Trophoblast cell (in vitro differentiated cells and primary cell): ENCODE measurements at regions not wholly inside any gene's neighbourhood (a gene's known extent, or its start where the extent isn't known, plus 50 kb on each side); places are given as distances from the start of the nearest gene placed in this dataset.
"Not testable (repeated sequence)": the region's sequence is repeated elsewhere in the genome, so short reads cannot be mapped to it uniquely, and the experiment has no call there.

Source experiments
- DNase-seq, 2 donors: peaks; one replicate each; pipeline ENCODE4 v3.0.0-alpha.2; 2016
- H2AFZ ChIP-seq: 2 replicates; pipeline ENCODE4 v1.6.1; 2013; ENCODE audit warnings: low read length, moderate library complexity, mild to moderate bottlenecking; ENCODE audit not compliant: insufficient read depth, poor library complexity
- H2AK5ac ChIP-seq: 2 replicates; pipeline ENCODE4 v1.6.1; 2013; ENCODE audit warnings: mild to moderate bottlenecking, low read length
- H2BK120ac ChIP-seq: 2 replicates; pipeline ENCODE4 v1.6.1; 2013; ENCODE audit warnings: low read length, mild to moderate bottlenecking, moderate library complexity; ENCODE audit not compliant: insufficient read depth, poor library complexity
- H2BK12ac ChIP-seq: 2 replicates; pipeline ENCODE4 v1.6.1; 2013; ENCODE audit warnings: mild to moderate bottlenecking, low read length, moderate library complexity
- H2BK5ac ChIP-seq: 2 replicates; pipeline ENCODE4 v1.6.1; 2013; ENCODE audit warnings: low read length, low read depth, moderate library complexity, mild to moderate bottlenecking; ENCODE audit not compliant: poor library complexity
- H3K14ac ChIP-seq: 2 replicates; pipeline ENCODE4 v1.6.1; 2013; ENCODE audit warnings: mild to moderate bottlenecking, low read length
- H3K18ac ChIP-seq: 2 replicates; pipeline ENCODE4 v1.6.1; 2013; ENCODE audit warnings: mild to moderate bottlenecking, low read length
- H3K23ac ChIP-seq: 2 replicates; pipeline ENCODE4 v1.6.1; 2013; ENCODE audit warnings: low read length
- H3K27ac ChIP-seq: 2 replicates; pipeline ENCODE4 v1.5.1; 2013; ENCODE audit warnings: low read depth, mild to moderate bottlenecking, inconsistent platforms, low read length, moderate library complexity
- H3K27me3 ChIP-seq: 2 replicates; pipeline ENCODE4 v1.6.1; 2013; ENCODE audit warnings: inconsistent platforms, mild to moderate bottlenecking, low read length, moderate library complexity; ENCODE audit not compliant: insufficient read depth
- H3K36me3 ChIP-seq, 2 experiments: 1 replicate in 1 of 2; 2 replicates in 1 of 2; pipeline ENCODE4 v1.6.1; 2013; ENCODE audit warnings: low read length in 2 of 2, mild to moderate bottlenecking in 2 of 2, moderate library complexity in 1 of 2; ENCODE audit not compliant: insufficient read depth in 2 of 2, control insufficient read depth in 1 of 2
- H3K4ac ChIP-seq: 2 replicates; pipeline ENCODE4 v1.6.1; 2013; ENCODE audit warnings: low read depth, mild to moderate bottlenecking, low read length, moderate library complexity
- H3K4me1 ChIP-seq, 2 experiments: 1 replicate in 1 of 2; 2 replicates in 1 of 2; pipeline ENCODE4 v1.6.1; 2013; ENCODE audit warnings: low read length in 2 of 2, mild to moderate bottlenecking in 2 of 2, moderate library complexity in 1 of 2; ENCODE audit not compliant: insufficient read depth in 2 of 2, control insufficient read depth in 1 of 2
- H3K4me2 ChIP-seq: 2 replicates; pipeline ENCODE4 v1.6.1; 2013; ENCODE audit warnings: inconsistent platforms, mild to moderate bottlenecking, low read length, moderate library complexity
- H3K4me3 ChIP-seq: 2 replicates; pipeline ENCODE4 v1.5.1; 2013; ENCODE audit warnings: mild to moderate bottlenecking, low read depth, low read length, inconsistent platforms
- H3K79me1 ChIP-seq: one replicate; pipeline ENCODE4 v1.6.1; 2013; ENCODE audit warnings: low read length
- H3K79me2 ChIP-seq: 2 replicates; pipeline ENCODE4 v1.6.1; 2013; ENCODE audit warnings: low read length, mild to moderate bottlenecking; ENCODE audit not compliant: control insufficient read depth, insufficient read depth, poor library complexity
- H3K9ac ChIP-seq: 2 replicates; pipeline ENCODE4 v1.6.1; 2013; ENCODE audit warnings: mild to moderate bottlenecking, low read length
- H3K9me3 ChIP-seq: 2 replicates; pipeline ENCODE4 v1.6.1; 2013; ENCODE audit warnings: low read depth, mild to moderate bottlenecking, control low read depth, inconsistent platforms, low read length; ENCODE audit not compliant: insufficient read depth
- H4K12ac ChIP-seq: 2 replicates; pipeline ENCODE4 v1.6.1; 2013; ENCODE audit warnings: low read depth, mild to moderate bottlenecking, low read length, moderate library complexity
- H4K8ac ChIP-seq: 2 replicates; pipeline ENCODE4 v1.6.1; 2013; ENCODE audit warnings: low read depth, mild to moderate bottlenecking, low read length, moderate library complexity
- H4K91ac ChIP-seq: one replicate; pipeline ENCODE4 v1.6.1; 2013; ENCODE audit warnings: low read depth, mild to moderate bottlenecking, low read length, moderate library complexity
- WGBS: extraction: QIAGEN DNeasy Blood & Tissue Kit; methylation state at CpG from one replicate; pipeline ENCODE4 v1.1.7; 2013; ENCODE audit warnings: missing lambda C conversion rate; ENCODE audit not compliant: insufficient read length, insufficient coverage; ENCODE audit errors: extremely low coverage; 5-methylcytosine and 5-hydroxymethylcytosine counted together

DNA sequence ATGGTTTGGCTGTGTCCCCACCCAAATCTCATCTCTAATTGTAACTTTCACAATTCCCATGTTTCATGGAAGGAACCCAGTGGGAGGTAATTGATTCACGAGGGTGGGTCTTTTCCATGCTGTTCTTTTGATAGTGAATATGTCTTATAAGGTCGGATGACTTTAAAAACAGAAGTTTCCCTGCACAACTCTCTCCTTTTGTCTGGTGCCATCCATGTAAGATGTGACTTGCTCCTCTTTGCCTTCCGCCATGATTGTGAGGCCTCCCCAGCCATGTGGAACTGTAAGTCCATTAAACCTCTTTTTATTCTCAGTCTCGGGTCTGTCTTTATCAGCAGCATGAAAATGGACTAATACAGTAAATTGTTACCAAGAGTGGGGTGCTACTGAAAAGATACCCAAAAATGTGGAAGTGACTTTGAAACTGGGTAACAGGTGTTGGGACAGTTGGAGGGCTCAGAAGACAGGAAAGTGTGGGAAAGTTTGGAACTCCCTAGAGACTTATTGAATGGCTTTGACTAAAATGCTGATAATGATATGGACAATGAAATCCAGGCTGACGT, 251.4 kb upstream of the GK2 start:
- WGBS = no CpG with 5 or more reads among the region's 5 CpGs
- not testable (repeated sequence) for H3K14ac ChIP-seq, H2BK12ac ChIP-seq, H3K27ac ChIP-seq, H4K91ac ChIP-seq, H3K18ac ChIP-seq, H2AFZ ChIP-seq, H3K27me3 ChIP-seq, H3K4me3 ChIP-seq, H2BK120ac ChIP-seq, H3K79me2 ChIP-seq, H4K8ac ChIP-seq, H3K4me1 ChIP-seq, H3K9me3 ChIP-seq, H3K23ac ChIP-seq, H2AK5ac ChIP-seq, H3K9ac ChIP-seq, DNase-seq, H3K36me3 ChIP-seq, H3K79me1 ChIP-seq, H3K4me2 ChIP-seq, H3K4ac ChIP-seq, H2BK5ac ChIP-seq, H4K12ac ChIP-seq

DNA sequence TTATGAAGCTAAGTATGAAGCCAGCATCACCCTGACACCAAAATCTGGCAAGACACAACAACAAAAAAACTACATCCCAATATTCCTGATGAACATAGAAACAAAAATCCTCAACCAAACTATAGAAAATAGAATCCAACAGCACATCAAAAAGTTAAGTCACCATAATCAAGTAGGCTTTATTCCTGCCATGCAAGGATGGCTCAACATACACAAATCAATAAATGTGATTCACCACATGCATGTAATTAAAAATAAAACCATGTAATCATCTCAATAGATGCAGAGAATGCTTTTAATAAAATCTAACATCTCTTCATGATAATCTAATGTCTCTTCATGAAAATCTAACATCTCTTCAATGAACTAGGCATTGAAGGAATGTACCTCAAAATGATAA, 249.4 kb upstream of the GK2 start:
- no peaks in the 10 kb centered on the region for H3K4me1 ChIP-seq
- no peak overlapping the region for H3K14ac ChIP-seq
- no peak overlapping the region for H2BK120ac ChIP-seq
- H2AK5ac ChIP-seq = no peak overlapping the region
- H3K4me2 ChIP-seq = no peak overlapping the region
- H3K23ac ChIP-seq = no peak overlapping the region
- H2BK5ac ChIP-seq = no peak overlapping the region
- no peaks in the 10 kb centered on the region for H3K27me3 ChIP-seq
- H3K18ac ChIP-seq = no peak overlapping the region
- no peaks in the 10 kb centered on the region for H3K79me1 ChIP-seq
- H3K27ac ChIP-seq = no peak overlapping the region
- H3K4ac ChIP-seq = no peak overlapping the region
- H3K79me2 ChIP-seq = no peaks in the 10 kb centered on the region
- H3K36me3 ChIP-seq = no peaks in the 10 kb centered on the region
- no peak overlapping the region for H3K4me3 ChIP-seq
- H4K91ac ChIP-seq = no peak overlapping the region
- H3K9ac ChIP-seq = no peak overlapping the region
- no peak for DNase-seq
- H4K12ac ChIP-seq = no peak overlapping the region
- no peak overlapping the region for H2BK12ac ChIP-seq
- no peak overlapping the region for H2AFZ ChIP-seq
- no peak overlapping the region for H4K8ac ChIP-seq
- no peaks in the 10 kb centered on the region for H3K9me3 ChIP-seq

- H4K91ac ChIP-seq = no peak overlapping the region
- H4K12ac ChIP-seq = no peak overlapping the region
- H2BK120ac ChIP-seq = no peak overlapping the region
- H3K18ac ChIP-seq = no peak overlapping the region
- H3K27ac ChIP-seq = no peak overlapping the region
- H2BK5ac ChIP-seq = no peak overlapping the region
- no peak overlapping the region for H3K4ac ChIP-seq
- H3K23ac ChIP-seq = no peak overlapping the region
- H3K9me3 ChIP-seq = no peaks in the 10 kb centered on the region
- H3K36me3 ChIP-seq = no peaks in the 10 kb centered on the region
- H2BK12ac ChIP-seq = no peak overlapping the region
- H3K14ac ChIP-seq = no peak overlapping the region
- WGBS = no CpG with 5 or more reads among the region's 5 CpGs
- H2AK5ac ChIP-seq = no peak overlapping the region
- no peak for DNase-seq
- H3K4me3 ChIP-seq = no peak overlapping the region
- no peaks in the 10 kb centered on the region for H3K79me2 ChIP-seq
- no peaks in the 10 kb centered on the region for H3K79me1 ChIP-seq
- H3K9ac ChIP-seq = no peak overlapping the region
- no peak overlapping the region for H4K8ac ChIP-seq
- H3K4me2 ChIP-seq = no peak overlapping the region
- H3K4me1 ChIP-seq = no peaks in the 10 kb centered on the region
- H2AFZ ChIP-seq = no peak overlapping the region
- no peaks in the 10 kb centered on the region for H3K27me3 ChIP-seq
Observed at GRCh38 chr4:79653871-79654270, 245.8 kb upstream of the GK2 start.

DNA sequence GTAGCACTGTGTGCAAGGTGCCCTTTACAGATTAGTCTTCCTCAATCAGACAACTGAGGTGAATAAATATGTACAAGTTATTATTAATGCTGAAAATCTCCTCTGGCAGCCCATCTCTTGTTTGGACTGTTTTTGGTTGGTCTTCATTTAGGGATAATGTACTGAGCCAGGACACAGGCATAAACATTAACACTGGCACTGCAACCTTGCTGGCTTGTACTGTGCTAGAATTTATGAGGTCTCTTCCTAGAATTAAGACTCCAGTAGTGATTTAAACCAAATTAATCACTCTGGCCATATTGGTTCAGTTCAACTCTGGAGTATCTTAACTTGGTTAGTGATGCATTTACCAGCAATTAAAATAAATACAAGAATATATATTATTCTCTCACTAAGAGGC, 244.7 kb upstream of the GK2 start:
- Histone ChIP-seq H4K91ac (no peak overlapping the region), H2BK12ac (no peak overlapping the region), H2BK5ac (no peak overlapping the region), H3K4me2 (no peak overlapping the region), H3K27ac (no peak overlapping the region), H4K8ac (no peak overlapping the region), H3K79me2 (no peaks in the 10 kb centered on the region), H3K9ac (no peak overlapping the region), H3K79me1 (no peaks in the 10 kb centered on the region), H3K4me3 (no peak overlapping the region), H3K4me1 (no peaks in the 10 kb centered on the region), H3K18ac (no peak overlapping the region), H2AFZ (no peak overlapping the region), H2BK120ac (no peak overlapping the region), H3K9me3 (no peaks in the 10 kb centered on the region), H3K23ac (no peak overlapping the region), H3K36me3 (no peaks in the 10 kb centered on the region), H3K4ac (no peak overlapping the region), H4K12ac (no peak overlapping the region), H3K14ac (no peak overlapping the region), H2AK5ac (no peak overlapping the region), H3K27me3 (no peaks in the 10 kb centered on the region)
- DNase-seq = no peak
